ENCODE measurements at regions not wholly inside any gene's neighbourhood (a gene's known extent, or its start where the extent isn't known, plus 50 kb on each side); places are given as distances from the start of the nearest gene placed in this dataset.

GRCh38 chr12:47551426-47551851 is 154.4 kb downstream of the RPAP3 start:
- H3K27ac Mint-ChIP-seq, result no peak overlapping the region
- no peaks in the 10 kb centered on the region; the same call in 1 of the 2 replicates for H3K27me3 Mint-ChIP-seq (ENCODE audit: low read depth)
- no peak for ATAC-seq
- peaks cover 6% of the 10 kb centered on the region for H3K4me1 Mint-ChIP-seq
- H3K36me3 Mint-ChIP-seq, result peaks cover 31% of the 10 kb centered on the region
- ChIA-PET CTCF (no interaction called here), POLR2A (no interaction called here)
- TF ChIP-seq E2F1 (CRISPR knock-in tag; IDR thresholded peaks at IDR 0.05) (no peak), E2F5 (CRISPR knock-in tag; IDR thresholded peaks at IDR 0.05) (no peak), CTCF (IDR thresholded peaks at IDR 0.05) (no peak), TCF7 (CRISPR knock-in tag; IDR thresholded peaks at IDR 0.05; ENCODE audit: low read depth) (no peak), JUN (CRISPR knock-in tag; IDR thresholded peaks at IDR 0.05) (no peak), ATF6 (CRISPR knock-in tag; IDR thresholded peaks at IDR 0.05) (no peak), PREB (CRISPR knock-in tag; IDR thresholded peaks at IDR 0.05; ENCODE audit: borderline replicate concordance) (no peak), ARID4B (CRISPR knock-in tag; IDR thresholded peaks at IDR 0.05; ENCODE audit: borderline replicate concordance) (no peak), ZNF121 (CRISPR knock-in tag; IDR thresholded peaks at IDR 0.05) (no peak), MXD4 (CRISPR knock-in tag; IDR thresholded peaks at IDR 0.05; ENCODE audit: borderline replicate concordance) (no peak), NFE2L1 (CRISPR knock-in tag; IDR thresholded peaks at IDR 0.05) (no peak), GTF2I (CRISPR knock-in tag; conservative IDR thresholded peaks at IDR 0.05) (no peak), TEAD4 (CRISPR knock-in tag; IDR thresholded peaks at IDR 0.05) (no peak)
- H3K4me3 Mint-ChIP-seq, result no peak overlapping the region
- no peak for DNase-seq (ENCODE audit: low spot score)
- peaks cover 35% of the 10 kb centered on the region for H3K9me3 Mint-ChIP-seq

- ChIA-PET CTCF (interaction anchor here (3.4 kb wide), 1 partner anchor 88 kb away, joined by 34 read pairs; no protein-coding TSS in a partner anchor), POLR2A (no interaction called here)
- H3K4me1 Mint-ChIP-seq, result no peaks in the 10 kb centered on the region
- peaks cover 15% of the 10 kb centered on the region for H3K36me3 Mint-ChIP-seq
- H3K4me3 Mint-ChIP-seq, result no peak overlapping the region
- no peak for DNase-seq (ENCODE audit: low spot score)
- no peak overlapping the region for H3K27ac Mint-ChIP-seq
- H3K27me3 Mint-ChIP-seq (ENCODE audit: low read depth), result no peaks in the 10 kb centered on the region; the same call in 1 of the 2 replicates
- peaks cover 15% of the 10 kb centered on the region for H3K9me3 Mint-ChIP-seq
- ATAC-seq, result no peak
- TF ChIP-seq CREB1 (CRISPR knock-in tag; IDR thresholded peaks at IDR 0.05), result no peak
- TF ChIP-seq ZNF219 (CRISPR knock-in tag; IDR thresholded peaks at IDR 0.05; ENCODE audit: borderline replicate concordance), result no peak
- TF ChIP-seq STAT6 (CRISPR knock-in tag; conservative IDR thresholded peaks at IDR 0.05; ENCODE audit: low read depth), result no peak
- no peak for TF ChIP-seq SOX15 (CRISPR knock-in tag; IDR thresholded peaks at IDR 0.05)
- TF ChIP-seq USF2 (CRISPR knock-in tag; IDR thresholded peaks at IDR 0.05), result no peak
These were observed 156.6 kb downstream of the RPAP3 start for GRCh38 chr12:47549258-47549657.

Measured in WTC11 (cell line).